AG04449 (cell line): ENCODE measurements at regions not wholly inside any gene's neighbourhood (a gene's known extent, or its start where the extent isn't known, plus 50 kb on each side); places are given as distances from the start of the nearest gene placed in this dataset.

Source experiments
- CTCF ChIA-PET: fragments of 350-600 bp; formaldehyde crosslinking; extraction: SDS; loops from one replicate; lab custom pipeline; 2021; ENCODE audit warnings: antibody characterized with exemption; lab: Yijun Ruan, JAX
- POLR2A ChIA-PET: fragments of 400-600, 350-600 bp; formaldehyde crosslinking; extraction: SDS; loops from one replicate; lab custom pipeline; 2020; ENCODE audit warnings: antibody characterized with exemption, inconsistent platforms; lab: Yijun Ruan, JAX
- DNase-seq: peaks from one replicate; pipeline ENCODE4 v3.0.0-alpha.2; 2010; ENCODE audit warnings: low read depth, low spot score
- H3K4me3 ChIP-seq: 2 replicates; pipeline ENCODE4 v1.5.1; 2011; ENCODE audit warnings: low read depth, mild to moderate bottlenecking, control low read depth, low read length
- TF ChIP-seq, protein P1 (sequence below): IDR thresholded peaks from one replicate; pipeline ENCODE4 v1.5.1; 2011; ENCODE audit warnings: mild to moderate bottlenecking, moderate library complexity, low read length, control low read depth, inconsistent platforms; ENCODE audit not compliant: insufficient read depth; ENCODE audit errors: missing control alignments

DNA sequence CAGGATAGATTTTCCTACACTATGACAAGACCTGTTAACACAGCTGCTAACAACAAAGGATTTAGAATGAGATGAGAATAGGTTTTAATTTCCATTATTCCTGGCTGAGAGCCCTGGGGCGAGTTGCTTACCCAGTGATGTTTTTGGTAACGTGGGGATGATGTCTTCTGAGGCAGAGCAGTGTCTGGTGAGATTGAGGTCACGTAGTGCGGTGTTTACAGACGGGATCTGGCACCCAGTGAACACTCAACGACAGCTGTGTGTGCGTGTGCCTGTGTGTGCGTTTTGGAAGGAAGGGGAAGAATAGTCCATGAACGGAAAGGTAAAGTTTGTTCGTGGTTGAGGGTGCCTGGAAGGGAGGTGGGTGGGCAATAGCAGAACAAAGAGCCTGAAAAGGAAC is 384.7 kb downstream of the C6orf118 start:
- no peak for DNase-seq
- TF ChIP-seq, protein P1, sequence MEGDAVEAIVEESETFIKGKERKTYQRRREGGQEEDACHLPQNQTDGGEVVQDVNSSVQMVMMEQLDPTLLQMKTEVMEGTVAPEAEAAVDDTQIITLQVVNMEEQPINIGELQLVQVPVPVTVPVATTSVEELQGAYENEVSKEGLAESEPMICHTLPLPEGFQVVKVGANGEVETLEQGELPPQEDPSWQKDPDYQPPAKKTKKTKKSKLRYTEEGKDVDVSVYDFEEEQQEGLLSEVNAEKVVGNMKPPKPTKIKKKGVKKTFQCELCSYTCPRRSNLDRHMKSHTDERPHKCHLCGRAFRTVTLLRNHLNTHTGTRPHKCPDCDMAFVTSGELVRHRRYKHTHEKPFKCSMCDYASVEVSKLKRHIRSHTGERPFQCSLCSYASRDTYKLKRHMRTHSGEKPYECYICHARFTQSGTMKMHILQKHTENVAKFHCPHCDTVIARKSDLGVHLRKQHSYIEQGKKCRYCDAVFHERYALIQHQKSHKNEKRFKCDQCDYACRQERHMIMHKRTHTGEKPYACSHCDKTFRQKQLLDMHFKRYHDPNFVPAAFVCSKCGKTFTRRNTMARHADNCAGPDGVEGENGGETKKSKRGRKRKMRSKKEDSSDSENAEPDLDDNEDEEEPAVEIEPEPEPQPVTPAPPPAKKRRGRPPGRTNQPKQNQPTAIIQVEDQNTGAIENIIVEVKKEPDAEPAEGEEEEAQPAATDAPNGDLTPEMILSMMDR: no peak
- ChIA-PET CTCF (interaction anchor here (1.4 kb wide), 1 partner anchor 10 kb away, joined by 3 read pairs; no protein-coding TSS in a partner anchor), POLR2A (no interaction called here)
- no peak overlapping the region for H3K4me3 ChIP-seq

DNA sequence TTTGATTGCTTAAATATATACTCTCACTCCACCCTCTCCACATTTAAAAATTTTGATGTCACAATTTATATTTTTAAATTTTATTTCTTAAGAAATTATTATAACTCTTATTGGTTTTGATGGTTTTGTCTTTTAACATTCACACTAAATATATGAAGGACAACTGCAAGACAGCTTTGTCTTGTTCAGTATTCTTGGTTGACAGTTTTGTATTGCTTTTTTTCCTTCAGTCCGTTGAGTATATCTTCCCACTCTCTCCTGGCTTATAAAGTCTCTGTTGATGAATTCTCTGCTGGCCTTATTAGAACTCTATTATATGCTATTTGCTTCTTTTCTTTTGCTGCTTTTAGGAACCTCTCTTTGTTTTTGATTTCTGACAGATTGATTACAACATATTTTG is 392.2 kb downstream of the C6orf118 start:
- POLR2A ChIA-PET: no interaction called here
- no peak for DNase-seq
- CTCF ChIA-PET: no interaction called here
- TF ChIP-seq, protein P1: no peak
- no peak overlapping the region for H3K4me3 ChIP-seq

DNA sequence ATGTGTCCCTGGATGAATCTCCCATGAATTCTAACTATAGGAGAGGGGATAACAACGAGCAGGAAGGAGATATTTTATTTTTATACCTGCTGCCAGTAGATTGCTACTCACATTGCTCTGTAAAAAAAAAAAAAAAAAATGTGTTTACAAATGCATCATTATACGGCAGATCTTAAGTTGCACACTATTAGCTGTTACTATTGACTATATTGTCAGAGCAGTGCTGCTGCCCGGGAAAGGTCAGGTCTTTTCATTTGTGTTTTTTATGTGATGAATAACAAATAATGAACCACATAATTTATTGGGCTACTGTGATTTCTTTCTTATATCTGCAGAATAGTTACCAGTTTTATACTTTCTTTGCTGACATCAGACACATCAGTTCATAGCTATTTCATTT is 393.3 kb downstream of the C6orf118 start:
- ChIA-PET POLR2A (interaction anchor here (0.6 kb wide), 1 partner anchor 11 kb away, joined by 3 read pairs; no protein-coding TSS in a partner anchor), CTCF (interaction anchor here (1.8 kb wide), 1 partner anchor 12 kb away, joined by 5 read pairs; no protein-coding TSS in a partner anchor)
- H3K4me3 ChIP-seq: no peak overlapping the region
- no peak for DNase-seq
- TF ChIP-seq, protein P1: no peak

DNA sequence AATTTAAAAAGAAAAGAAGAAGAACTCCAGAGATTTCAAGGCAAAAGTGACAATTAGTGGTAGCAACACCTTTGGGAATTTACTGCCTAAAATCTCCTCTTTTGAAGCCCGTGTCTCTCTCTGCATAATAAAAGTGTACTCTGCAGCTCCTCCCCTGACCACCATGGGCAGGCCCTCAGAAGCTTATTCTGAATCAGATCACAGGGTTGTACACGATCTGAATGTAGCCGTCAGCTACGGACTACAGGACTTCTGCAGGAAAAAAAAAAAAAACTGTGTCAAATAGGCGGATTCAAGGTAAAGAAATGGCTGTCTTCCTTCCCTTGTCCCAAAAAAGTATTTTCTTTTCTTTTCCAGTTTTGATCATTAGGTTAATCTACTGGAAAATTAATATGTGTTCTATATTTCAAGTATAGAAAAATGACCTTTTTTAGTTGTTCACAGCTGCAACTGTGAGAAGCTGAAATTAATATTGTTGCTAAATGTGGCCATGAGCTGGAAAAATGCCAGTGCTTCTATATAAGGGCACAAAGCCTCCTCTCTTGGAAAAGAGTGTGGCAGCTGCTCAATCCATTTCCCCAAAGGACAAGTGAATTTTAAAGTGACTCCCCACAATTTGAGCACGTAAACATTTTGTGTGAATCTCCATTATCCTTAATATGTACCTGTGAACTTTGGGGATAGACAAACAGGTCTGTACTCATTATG is 397.4 kb downstream of the C6orf118 start:
- no peak for DNase-seq
- TF ChIP-seq, protein P1: no peak
- ChIA-PET CTCF (interaction anchor here (1.0 kb wide), 1 partner anchor 16 kb away, joined by 3 read pairs; no protein-coding TSS in a partner anchor), POLR2A (interaction anchor here (0.7 kb wide), 1 partner anchor 73 kb away, joined by 3 read pairs; no protein-coding TSS in a partner anchor)
- H3K4me3 ChIP-seq: no peak overlapping the region

DNA sequence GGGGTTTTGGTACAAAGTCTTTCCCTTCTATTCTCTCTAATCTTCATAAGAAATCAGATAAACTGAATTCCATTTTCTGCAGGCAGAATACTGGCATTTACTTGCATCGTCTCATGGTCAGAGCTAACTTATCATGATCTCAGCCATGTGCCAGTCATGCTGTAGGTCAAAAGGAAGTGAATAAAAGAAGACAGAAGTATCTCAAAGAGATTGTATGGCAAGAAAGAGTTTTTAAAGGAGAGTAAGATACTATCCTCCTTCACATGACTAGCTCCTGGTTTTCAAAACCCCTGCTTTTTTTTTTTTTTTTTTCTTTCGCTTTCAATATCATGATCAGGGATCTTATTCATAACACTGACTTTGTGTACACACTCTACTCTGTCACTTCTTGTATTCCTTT is 398.3 kb downstream of the C6orf118 start:
- TF ChIP-seq, protein P1: no peak
- H3K4me3 ChIP-seq: no peak overlapping the region
- ChIA-PET POLR2A (no interaction called here), CTCF (interaction anchor here (1.0 kb wide), 1 partner anchor 17 kb away, joined by 3 read pairs; no protein-coding TSS in a partner anchor)
- DNase-seq: no peak

DNA sequence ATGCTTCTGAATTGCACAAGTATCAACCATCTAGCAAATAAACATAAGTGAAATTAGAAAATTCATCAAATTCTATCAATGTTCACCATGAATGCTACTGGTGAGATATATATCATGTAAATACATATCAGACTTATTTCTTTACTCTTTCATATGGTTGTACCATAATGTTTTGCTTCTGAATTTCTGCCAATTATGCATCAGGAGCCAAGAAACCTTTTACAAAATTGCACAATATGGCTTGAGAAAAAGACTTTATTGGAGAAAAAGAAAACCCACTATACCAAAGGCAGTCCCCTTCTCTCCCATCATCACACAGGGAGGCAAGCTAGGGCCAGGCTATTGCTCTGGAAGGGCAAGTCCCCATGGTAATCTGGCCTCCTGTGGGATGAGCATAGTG is 402.6 kb downstream of the C6orf118 start:
- TF ChIP-seq, protein P1: no peak
- H3K4me3 ChIP-seq: no peak overlapping the region
- POLR2A ChIA-PET: no interaction called here
- DNase-seq: no peak
- CTCF ChIA-PET: interaction anchor here (1.1 kb wide), 1 partner anchor 21 kb away, joined by 3 read pairs; no protein-coding TSS in a partner anchor
